ENCODE measurements at regions not wholly inside any gene's neighbourhood (a gene's known extent, or its start where the extent isn't known, plus 50 kb on each side); places are given as distances from the start of the nearest gene placed in this dataset.

DNA sequence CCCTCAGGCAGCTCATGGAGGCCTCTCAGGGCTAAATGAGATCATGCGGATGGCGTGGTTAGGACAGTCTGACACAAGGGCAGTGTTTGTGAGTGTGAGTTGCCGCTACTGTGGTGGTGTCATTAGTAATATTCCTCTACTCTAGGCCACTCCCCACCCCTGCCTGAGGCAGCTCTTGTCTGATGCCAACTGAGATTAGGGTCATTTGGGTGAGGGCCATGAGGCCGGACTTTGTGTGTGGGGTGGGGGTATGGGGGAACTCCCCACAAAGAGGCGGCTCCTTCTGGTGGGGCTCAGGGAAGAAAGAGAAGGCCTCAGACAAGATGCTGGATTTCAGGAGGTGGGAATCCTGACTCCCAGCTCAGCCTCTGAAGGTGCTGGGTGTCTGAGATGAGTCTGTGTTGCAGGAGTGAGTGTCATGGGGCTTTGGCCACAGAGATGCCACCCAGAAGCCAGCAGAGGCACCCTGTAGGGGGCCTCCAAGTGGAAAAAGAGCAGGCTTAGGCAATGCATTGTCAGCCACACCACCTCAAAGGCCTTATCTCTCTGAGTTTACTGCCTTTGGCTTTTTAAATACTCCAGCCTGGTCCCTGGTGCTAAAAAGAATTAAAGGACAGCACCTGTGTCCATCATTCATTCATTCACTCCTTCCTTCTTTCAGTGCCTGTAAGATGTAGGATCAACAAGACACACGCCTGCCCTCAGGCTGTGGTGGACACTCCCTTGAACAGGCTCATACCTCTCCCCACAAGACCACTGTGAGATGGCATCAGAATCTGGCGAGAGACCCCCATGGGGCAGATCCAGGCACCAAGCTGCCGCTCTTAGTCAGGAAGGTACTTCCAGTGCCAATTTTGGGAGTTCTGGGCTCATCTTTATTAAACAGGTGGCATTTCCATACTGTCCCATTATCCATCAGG, 175.2 kb downstream of the MRPL14 start:
- Mint-ChIP-seq H3K4me1 (no peaks in the 10 kb centered on the region), H3K4me3 (no peak overlapping the region), H3K36me3 (peaks cover 4% of the 10 kb centered on the region), H3K27ac (no peak overlapping the region), H3K27me3 (peaks cover 7% of the 10 kb centered on the region), H3K9me3 (peaks cover under 1% of the 10 kb centered on the region)

DNA sequence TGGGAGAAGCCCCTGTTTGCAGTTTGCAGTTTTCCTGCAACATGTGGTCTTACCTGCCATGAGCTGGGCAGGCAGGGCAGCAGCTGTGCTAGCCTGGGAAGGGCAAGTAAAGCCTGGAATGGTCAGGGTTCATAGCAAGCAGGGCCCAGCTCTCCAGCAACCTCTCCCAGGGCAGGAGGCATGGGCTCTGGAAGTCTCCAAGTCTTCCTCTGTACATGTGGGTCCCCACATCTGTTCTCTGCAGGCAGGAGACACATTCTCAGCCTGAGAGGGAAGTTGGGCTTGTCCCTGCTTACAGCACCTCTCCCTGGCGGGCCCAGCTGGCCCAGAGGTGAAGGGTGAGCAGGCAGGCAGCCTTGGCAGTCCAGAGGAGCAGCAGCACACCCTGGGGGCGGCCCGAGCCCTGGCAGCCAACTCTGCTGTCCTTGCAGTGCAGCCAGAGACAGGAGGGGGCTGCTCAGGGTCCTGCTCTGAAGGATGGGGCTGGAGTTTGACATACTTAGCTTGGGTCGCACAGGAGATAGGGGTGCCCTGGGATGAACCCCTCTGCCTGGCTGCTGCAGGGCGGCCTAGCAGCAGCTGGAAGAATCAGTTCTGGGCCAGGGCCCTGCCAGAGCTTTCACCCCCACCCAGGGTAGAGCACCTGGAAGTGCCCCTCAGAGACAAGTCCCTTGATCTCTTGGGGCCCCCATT, 176.0 kb downstream of the MRPL14 start:
- Mint-ChIP-seq H3K4me3 (no peak overlapping the region), H3K36me3 (peaks cover under 1% of the 10 kb centered on the region), H3K9me3 (peaks cover 5% of the 10 kb centered on the region), H3K4me1 (no peaks in the 10 kb centered on the region), H3K27ac (no peak overlapping the region), H3K27me3 (peaks cover 3% of the 10 kb centered on the region)

DNA sequence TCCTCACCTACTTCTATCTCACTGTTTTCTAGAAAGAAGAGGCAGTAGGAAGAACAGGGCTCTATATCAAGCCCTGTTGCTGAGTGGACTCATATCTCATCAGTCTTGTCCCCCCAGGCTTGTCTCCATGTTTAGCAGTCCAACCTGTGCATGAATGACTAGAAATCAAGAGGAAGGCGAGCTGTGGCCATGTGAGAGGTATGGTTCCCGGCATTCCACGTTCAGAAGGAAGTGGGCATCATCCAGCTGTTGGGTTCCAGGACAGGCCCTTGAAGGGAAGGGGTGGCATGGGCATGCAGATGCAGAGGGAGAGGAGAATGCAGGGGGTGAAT, 176.6 kb downstream of the MRPL14 start:
- Mint-ChIP-seq H3K27me3 (peaks cover 2% of the 10 kb centered on the region), H3K9me3 (peaks cover 5% of the 10 kb centered on the region), H3K4me1 (no peaks in the 10 kb centered on the region), H3K4me3 (no peak overlapping the region), H3K36me3 (no peaks in the 10 kb centered on the region), H3K27ac (no peak overlapping the region)

- Mint-ChIP-seq H3K4me3 (no peak overlapping the region), H3K4me1 (no peaks in the 10 kb centered on the region), H3K36me3 (no peaks in the 10 kb centered on the region), H3K9me3 (peaks cover 5% of the 10 kb centered on the region), H3K27me3 (peaks cover 2% of the 10 kb centered on the region), H3K27ac (no peak overlapping the region)
Observed at GRCh38 chr6:43950051-43950605, 177.1 kb downstream of the MRPL14 start.

- Mint-ChIP-seq H3K9me3 (peaks cover 5% of the 10 kb centered on the region), H3K4me1 (no peaks in the 10 kb centered on the region), H3K36me3 (no peaks in the 10 kb centered on the region), H3K27me3 (no peaks in the 10 kb centered on the region), H3K27ac (no peak overlapping the region), H3K4me3 (no peak overlapping the region)
Observed at GRCh38 chr6:43949551-43949991, 177.7 kb downstream of the MRPL14 start.

GRCh38 chr6:43948527-43949485, 178.4 kb downstream of the MRPL14 start:
- no peaks in the 10 kb centered on the region for H3K36me3 Mint-ChIP-seq
- H3K27ac Mint-ChIP-seq = no peak overlapping the region
- no peak overlapping the region for H3K4me3 Mint-ChIP-seq
- H3K9me3 Mint-ChIP-seq = peaks cover 5% of the 10 kb centered on the region
- H3K4me1 Mint-ChIP-seq = no peaks in the 10 kb centered on the region
- no peaks in the 10 kb centered on the region for H3K27me3 Mint-ChIP-seq

DNA sequence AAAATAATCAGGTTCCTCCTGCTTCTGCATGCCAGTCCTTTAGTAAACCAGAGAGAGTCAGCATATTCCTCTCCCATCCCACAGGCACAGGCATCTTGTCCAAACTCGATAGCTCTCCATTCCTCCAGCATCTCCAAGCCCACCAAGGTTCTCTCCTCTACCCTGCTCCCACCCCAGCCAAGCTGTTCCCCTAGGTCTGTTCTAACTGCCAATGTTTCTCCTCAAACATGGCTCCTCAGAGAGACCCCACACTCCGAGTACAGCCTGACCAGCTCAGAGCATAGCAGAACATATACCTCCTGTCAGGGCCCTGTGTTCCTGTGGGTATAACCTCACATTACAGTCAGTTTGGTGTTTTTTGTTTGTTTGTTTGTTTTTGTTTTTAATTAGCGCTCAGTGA, 177.8 kb downstream of the VEGFA start:
- H3K27ac Mint-ChIP-seq = no peak overlapping the region
- no peaks in the 10 kb centered on the region for H3K4me1 Mint-ChIP-seq
- no peak overlapping the region for H3K4me3 Mint-ChIP-seq

DNA sequence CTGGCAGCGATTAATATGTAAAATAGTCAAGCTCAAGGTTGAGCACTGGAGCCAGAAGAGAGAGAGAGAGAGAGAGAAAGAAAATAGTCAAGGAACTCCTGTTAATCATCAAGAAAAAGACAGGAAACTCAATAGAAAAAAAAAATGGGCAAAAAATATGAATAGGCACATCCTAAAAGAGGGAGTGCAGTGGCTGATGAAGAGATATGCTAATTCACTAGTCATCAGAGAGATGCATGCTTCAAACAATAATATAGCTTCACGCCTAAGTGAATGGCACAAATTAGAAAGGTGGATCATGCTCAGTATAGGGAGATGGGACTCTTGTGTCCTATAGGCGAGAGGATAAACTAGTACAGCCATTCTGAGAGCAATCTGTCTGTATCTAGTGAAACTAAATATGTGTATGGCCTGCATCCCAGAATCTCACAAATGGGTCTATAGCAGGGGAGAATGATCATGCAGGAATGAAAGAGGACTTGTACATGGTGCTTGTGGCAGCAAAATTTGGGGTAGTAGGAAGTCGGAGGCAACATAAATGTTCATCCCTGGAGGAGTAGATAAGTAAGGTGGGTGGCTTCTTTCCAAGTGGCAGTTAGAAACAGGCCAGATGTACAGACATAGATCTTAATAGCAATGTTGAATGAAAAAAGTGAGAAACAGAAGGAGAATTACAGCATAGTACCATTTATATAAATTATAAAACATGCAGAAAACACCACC, 176.8 kb downstream of the VEGFA start:
- Mint-ChIP-seq H3K4me3 (no peak overlapping the region), H3K27me3 (no peaks in the 10 kb centered on the region), H3K4me1 (no peaks in the 10 kb centered on the region), H3K36me3 (no peaks in the 10 kb centered on the region), H3K27ac (no peak overlapping the region), H3K9me3 (peaks cover 5% of the 10 kb centered on the region)

More for the DNA sequence above, 177.8 kb downstream of the VEGFA start:
- H3K36me3 Mint-ChIP-seq = no peaks in the 10 kb centered on the region
- peaks cover 5% of the 10 kb centered on the region for H3K9me3 Mint-ChIP-seq
- no peaks in the 10 kb centered on the region for H3K27me3 Mint-ChIP-seq

DNA sequence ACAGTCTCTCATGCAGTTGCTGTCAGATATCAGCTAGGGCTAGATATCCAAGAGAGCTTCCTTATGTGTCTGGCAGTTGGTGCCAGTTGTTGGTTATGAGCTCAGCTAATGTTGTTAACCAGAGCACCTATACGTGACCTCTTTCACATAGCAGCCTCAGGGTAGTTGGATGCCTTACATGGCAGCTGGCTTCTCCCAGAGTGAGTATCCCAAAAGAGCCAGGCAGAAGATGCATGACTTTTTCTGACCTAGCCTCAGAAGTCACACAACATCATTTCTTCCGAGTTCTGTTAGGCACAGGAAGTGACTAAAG, 175.7 kb downstream of the VEGFA start:
- peaks cover 5% of the 10 kb centered on the region for H3K9me3 Mint-ChIP-seq
- H3K27me3 Mint-ChIP-seq = no peaks in the 10 kb centered on the region
- H3K36me3 Mint-ChIP-seq = no peaks in the 10 kb centered on the region
- H3K4me1 Mint-ChIP-seq = no peaks in the 10 kb centered on the region
- no peak overlapping the region for H3K27ac Mint-ChIP-seq
- H3K4me3 Mint-ChIP-seq = no peak overlapping the region

- H3K27me3 Mint-ChIP-seq = no peaks in the 10 kb centered on the region
- no peak overlapping the region for H3K4me3 Mint-ChIP-seq
- H3K27ac Mint-ChIP-seq = no peak overlapping the region
- no peaks in the 10 kb centered on the region for H3K4me1 Mint-ChIP-seq
- no peaks in the 10 kb centered on the region for H3K36me3 Mint-ChIP-seq
- H3K9me3 Mint-ChIP-seq = peaks cover 5% of the 10 kb centered on the region
Observed at GRCh38 chr6:43944908-43945767, 175.1 kb downstream of the VEGFA start.

DNA sequence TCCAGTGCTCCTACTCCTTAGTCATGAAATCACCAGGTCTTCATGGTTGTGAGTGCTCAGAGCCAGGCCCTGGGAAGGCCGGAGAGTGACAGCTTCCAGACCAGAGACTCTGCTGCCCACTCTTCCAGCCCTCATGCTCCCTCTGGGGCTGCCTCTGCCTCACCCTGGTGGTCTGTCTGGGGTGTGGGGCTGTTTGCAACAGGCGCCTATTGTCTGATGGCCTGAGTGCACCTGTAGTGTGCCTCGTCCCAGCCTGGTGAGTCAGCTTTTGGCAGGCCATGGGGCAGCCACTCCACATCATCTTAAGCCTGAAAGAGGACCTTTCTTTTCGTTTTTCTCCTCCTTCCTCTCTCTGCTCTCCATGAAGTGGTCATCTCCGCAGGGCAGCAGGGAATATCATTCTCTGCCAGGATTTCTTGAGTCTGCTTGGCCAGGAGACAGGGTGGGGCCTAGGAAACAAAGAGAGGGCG, 173.8 kb downstream of the VEGFA start:
- H3K4me3 Mint-ChIP-seq = no peak overlapping the region

GRCh38 chr6:43943099-43943766, 173.2 kb downstream of the VEGFA start:
- Mint-ChIP-seq H3K27me3 (no peaks in the 10 kb centered on the region), H3K9me3 (peaks cover 5% of the 10 kb centered on the region), H3K27ac (no peak overlapping the region), H3K36me3 (no peaks in the 10 kb centered on the region), H3K4me3 (no peak overlapping the region), H3K4me1 (no peaks in the 10 kb centered on the region)

More for the DNA sequence above, 173.8 kb downstream of the VEGFA start:
- Mint-ChIP-seq H3K36me3 (no peaks in the 10 kb centered on the region), H3K27ac (no peak overlapping the region), H3K9me3 (peaks cover 5% of the 10 kb centered on the region), H3K27me3 (no peaks in the 10 kb centered on the region), H3K4me1 (no peaks in the 10 kb centered on the region)

DNA sequence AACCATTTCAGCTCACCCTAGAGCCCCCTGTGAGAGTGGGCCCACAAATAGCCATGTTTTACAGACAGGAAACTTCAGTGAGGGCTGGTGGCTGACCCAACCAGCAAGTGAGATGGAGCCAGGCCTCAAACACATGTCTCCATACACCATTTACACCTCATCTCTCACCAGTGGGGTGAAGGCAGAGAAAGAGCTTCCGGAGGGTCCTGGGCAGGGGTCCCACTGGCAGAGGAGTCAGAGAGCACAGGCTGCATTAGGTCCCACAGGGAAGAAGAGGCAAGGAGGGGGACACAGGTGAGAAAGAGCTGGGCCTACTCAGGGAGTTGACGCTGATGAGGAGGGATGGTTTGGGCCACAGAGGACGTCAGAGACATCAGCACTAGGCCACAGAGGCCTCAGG, 172.6 kb downstream of the VEGFA start:
- Mint-ChIP-seq H3K27me3 (no peaks in the 10 kb centered on the region), H3K4me1 (no peaks in the 10 kb centered on the region), H3K36me3 (no peaks in the 10 kb centered on the region), H3K27ac (no peak overlapping the region), H3K4me3 (no peak overlapping the region), H3K9me3 (peaks cover 5% of the 10 kb centered on the region)

Data from activated naive CD4-positive, alpha-beta T cell treated with anti-CD3 and anti-CD28 coated beads, Interleukin-2, amount 50 U/mL, for 24 hours (primary cell).